NCI-H2227 treated with DMSO at 0.1 percent for 48 hours (cell line): ENCODE measurements at regions not wholly inside any gene's neighbourhood (a gene's known extent, or its start where the extent isn't known, plus 50 kb on each side); places are given as distances from the start of the nearest gene placed in this dataset.
"Not testable (repeated sequence)": the region's sequence is repeated elsewhere in the genome, so short reads cannot be mapped to it uniquely, and the experiment has no call there.

Source experiments
- DNase-seq: peaks from one replicate; lab custom pipeline; 2025; lab: John Stamatoyannopoulos, UW

GRCh38 chr7:98774884-98775283 lies 94.9 kb downstream of the TMEM130 start:
- DNase-seq, result no peak

DNA sequence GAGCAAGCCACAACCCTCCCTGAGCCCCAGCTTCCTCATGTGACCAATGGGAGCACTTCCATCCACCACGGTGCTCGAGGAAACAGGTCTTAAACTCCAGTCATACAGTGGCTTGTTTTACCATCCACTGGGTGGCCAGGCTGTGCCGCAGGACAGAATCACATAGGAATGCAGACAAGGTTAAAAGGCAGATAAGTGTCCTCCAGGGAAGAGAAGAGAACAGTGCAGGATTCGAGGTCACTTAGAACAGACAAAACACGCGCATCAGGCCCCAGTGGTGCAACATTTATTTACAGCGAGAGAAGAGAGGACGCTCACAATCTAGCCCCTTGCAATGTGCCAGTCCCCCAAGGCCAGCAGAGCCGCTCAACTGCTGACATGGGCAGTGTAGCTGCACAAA lies 92.8 kb downstream of the TMEM130 start:
- DNase-seq, result no peak

DNA sequence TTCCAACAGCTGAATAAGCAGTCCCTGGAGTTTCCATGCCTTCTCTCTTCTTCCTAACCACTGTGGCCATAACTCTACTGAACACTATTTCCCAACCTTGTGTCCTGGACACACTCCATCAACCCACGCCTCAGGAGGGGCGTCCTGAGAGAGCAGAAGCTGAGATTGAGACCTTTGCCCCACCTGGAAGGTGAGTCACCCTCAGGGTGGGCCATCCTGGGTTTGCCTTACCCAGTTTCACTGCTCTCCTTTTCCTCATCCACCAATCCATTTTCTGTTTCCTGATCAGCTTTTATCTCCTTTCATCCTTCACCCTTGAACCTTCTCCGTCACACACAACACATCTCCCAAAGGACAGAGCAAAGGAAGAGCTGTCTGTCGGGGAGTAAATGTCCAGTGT lies 91.4 kb downstream of the TMEM130 start:
- DNase-seq, result no peak

- no peak for DNase-seq
These were observed 89.8 kb downstream of the TMEM130 start for GRCh38 chr7:98779800-98780587.

GRCh38 chr7:98784216-98784785 lies 85.5 kb downstream of the TMEM130 start:
- no peak for DNase-seq

DNA sequence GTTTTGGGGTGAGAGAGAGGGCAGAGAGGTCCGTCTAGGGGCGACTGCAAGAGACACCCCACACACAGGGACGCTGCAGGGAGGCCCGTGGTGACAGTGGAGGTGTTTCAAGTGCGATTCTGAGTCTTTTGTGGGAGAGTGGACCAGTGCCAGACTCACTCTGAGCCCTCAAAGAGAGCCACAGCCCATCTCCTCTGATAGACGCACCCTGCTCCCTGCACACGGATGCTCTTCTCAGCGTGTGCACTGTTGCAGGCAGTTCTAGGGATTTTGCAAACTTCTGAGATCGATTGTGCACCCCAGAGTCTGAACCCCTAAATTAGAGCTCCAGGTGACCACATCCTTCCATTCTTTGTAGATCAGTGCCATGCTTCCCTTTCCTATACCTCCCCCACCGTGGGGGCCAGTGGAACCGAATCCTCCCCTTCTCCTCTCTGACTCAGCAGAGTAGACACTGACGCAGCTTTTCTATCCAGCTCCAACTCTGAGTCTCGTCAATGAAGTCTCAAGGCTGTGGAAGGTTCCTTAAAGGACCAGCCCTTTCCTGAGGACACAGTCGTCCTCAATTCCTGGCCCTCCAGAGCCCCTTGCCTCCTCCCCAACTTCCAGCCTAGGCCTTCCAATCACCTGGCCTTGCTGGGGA lies 83.8 kb downstream of the TMEM130 start:
- DNase-seq, result no peak

DNA sequence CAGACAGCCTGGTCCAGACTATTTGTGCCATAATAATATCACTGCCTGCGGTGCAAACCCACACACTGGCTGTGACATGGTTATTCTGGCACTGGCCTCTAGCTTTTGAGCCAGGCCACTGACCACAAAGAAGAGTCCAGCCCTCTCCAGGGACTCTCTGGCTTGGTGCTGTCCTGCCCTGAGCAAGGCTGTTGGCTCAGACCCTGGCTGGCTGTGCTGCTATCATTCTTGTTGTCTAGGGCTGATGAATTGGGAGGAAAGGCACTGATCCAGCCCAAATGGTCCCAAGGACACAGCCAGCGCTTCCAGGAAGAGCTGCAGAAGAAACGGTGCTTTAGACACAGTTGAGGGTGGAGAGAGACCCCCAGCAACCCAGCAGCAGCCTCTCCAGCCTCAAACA lies 80.8 kb downstream of the TMEM130 start:
- no peak for DNase-seq

GRCh38 chr7:98794453-98794852 lies 75.4 kb downstream of the TMEM130 start:
- DNase-seq, result not testable (repeated sequence)

GRCh38 chr7:98795741-98796493 lies 73.9 kb downstream of the TMEM130 start:
- no peak for DNase-seq
